ENCODE measurements at regions not wholly inside any gene's neighbourhood (a gene's known extent, or its start where the extent isn't known, plus 50 kb on each side); places are given as distances from the start of the nearest gene placed in this dataset.

DNA sequence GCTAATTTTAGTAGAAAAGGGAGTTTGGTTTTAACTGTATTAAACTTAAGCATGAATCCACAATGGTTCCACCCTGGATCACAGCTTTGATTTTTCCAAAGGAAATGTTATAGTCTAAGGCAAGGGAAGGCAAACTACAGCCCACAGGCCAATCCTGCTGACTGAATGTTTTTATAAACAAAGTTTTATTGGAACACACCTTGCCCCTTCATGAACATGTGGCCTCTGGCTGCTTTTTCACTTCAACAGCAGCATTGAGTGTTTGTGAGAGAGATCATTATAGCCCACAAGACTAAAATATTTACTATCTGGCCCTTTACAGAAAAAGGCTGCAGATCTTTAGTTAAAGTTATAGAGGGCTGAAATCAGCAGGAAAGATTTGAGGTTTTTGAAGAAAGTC, 198.7 kb downstream of the IRS2 start:
- no peak for DNase-seq

- no peak for DNase-seq
Observed at GRCh38 chr13:109586509-109587346, 199.7 kb downstream of the IRS2 start.

GRCh38 chr13:109584844-109585361, 201.5 kb downstream of the IRS2 start:
- no peak for DNase-seq

- DNase-seq, result no peak
Observed at GRCh38 chr13:109577191-109577700, 209.1 kb downstream of the IRS2 start.

DNA sequence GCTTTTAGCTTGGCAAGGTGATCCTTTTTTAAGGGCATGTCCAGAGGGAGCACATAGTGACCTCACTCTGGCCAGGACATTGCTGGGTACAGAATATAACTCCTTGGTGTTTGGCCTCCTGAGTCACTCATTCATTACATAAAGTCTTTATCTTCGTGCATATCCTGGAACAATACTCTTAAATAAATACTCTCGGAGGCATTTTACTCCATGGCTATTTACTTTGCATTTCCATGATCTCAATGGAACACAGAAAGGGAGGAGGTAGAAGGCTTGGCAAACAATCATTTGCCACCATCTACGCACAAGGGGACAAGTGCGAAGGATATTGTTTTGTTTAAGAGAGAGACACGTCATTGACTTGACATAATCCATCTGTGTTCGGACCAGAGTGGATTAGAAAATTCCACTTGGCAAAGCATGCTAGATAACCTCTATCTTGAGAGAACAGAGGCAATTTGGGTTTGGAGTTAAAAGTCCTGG, 210.0 kb downstream of the IRS2 start:
- no peak for DNase-seq

DNA sequence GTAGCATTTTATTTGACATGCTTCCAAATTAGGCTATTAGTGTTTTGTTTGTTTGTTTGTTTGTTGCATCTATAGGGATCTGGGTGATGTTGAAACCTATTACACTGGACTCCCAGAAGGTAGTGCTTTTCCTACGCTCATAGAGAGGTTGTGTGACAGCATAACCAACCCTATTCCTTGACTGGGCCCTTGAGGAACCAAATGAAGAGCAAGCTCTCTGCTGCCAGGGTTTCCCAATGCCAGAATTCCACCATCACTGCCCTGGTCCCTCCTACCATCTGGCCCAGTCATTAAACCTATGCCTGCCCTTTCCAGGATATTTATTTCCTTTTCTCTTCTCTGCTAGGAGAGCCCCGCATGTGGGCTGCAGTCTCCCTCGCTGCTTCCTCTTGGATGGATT, 210.6 kb downstream of the IRS2 start:
- DNase-seq, result no peak

GRCh38 chr13:109572389-109572788, 214.0 kb downstream of the IRS2 start:
- DNase-seq, result no peak

GRCh38 chr13:109569958-109570711, 216.2 kb downstream of the IRS2 start:
- DNase-seq, result peak; percentile 26

GRCh38 chr13:109568339-109568818, 218.0 kb downstream of the IRS2 start:
- no peak for DNase-seq

- DNase-seq, result no peak
Observed at GRCh38 chr13:109567315-109567714, 219.1 kb downstream of the IRS2 start.

- no peak for DNase-seq
Observed at GRCh38 chr13:109565877-109566276, 220.5 kb downstream of the IRS2 start.

DNA sequence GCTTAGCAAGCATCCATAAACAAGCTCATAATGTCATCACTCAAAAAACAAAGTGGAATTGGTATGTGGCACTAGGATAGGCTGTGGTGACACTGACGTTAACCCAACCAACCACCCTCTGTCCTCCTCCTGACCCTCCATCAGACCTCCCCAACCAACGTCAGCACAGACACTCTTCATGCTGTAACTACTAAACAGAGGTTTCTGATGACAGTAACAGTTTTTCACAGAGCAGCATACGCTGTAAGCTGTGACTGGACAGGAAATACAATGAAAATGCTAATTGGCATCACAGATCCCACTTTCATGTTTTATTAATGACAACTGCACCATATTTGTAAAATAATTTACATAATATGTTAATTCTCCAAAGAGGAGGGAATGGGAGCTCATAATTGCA, 238.0 kb downstream of the IRS2 start:
- DNase-seq, result no peak

- no peak for DNase-seq
Observed at GRCh38 chr13:109547942-109548341, 238.4 kb downstream of the IRS2 start.

GRCh38 chr13:109545931-109546330, 240.5 kb downstream of the IRS2 start:
- DNase-seq, result no peak

DNA sequence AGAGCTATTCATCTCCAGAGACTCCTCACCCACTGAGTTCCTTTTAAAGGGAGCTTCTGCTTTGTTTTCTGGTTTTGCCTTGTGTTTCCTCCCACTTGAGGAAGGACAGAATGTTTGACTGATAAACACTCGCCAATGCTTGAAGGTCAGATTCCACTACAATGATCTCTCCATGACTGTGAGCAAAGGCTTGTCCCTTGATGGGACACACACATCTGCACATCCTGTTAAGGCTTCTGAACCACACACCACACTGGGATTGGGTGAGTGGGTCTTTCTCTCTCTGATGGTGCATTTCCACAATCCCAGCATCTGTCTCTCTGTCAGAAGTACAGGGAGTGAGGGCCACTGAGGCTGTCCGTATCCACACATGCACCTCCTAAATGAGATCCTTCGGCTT, 245.3 kb downstream of the IRS2 start:
- no peak for DNase-seq

- DNase-seq, result no peak
Observed at GRCh38 chr13:109537584-109537983, 248.8 kb downstream of the IRS2 start.

- no peak for DNase-seq
Observed at GRCh38 chr13:109533350-109533749, 253.0 kb downstream of the IRS2 start.

GRCh38 chr13:109529964-109530363, 256.4 kb downstream of the IRS2 start:
- no peak for DNase-seq

DNA sequence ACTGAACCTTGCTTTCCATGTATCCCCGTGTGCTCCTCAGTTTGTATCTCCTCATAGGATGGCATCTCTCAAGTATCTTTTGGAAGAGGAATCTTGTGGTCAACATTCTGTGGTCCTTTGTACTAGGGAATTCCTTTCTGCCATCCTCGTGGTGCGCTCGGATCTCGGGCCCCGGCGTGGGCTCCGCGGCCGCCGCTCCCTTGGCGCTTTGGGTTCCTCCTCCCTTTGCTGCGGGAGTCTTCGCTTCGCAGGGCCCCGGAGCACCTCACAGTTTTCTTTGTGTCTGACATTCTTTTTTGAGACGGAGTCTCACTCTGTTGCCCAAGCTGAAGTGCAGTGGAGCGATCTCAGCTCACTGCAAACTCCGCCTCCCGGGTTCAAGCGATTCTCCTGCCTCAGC, 264.7 kb downstream of the IRS2 start:
- no peak for DNase-seq

GRCh38 chr13:109517517-109517916, 268.9 kb downstream of the IRS2 start:
- no peak for DNase-seq

GRCh38 chr13:109516186-109516585, 270.2 kb downstream of the IRS2 start:
- no peak for DNase-seq

- DNase-seq, result no peak
Observed at GRCh38 chr13:109510013-109510412, 276.4 kb downstream of the IRS2 start.

- DNase-seq, result no peak
Observed at GRCh38 chr13:109509154-109509900, 277.1 kb downstream of the IRS2 start.
